HUDEP-2 (cell line): ENCODE measurements at regions not wholly inside any gene's neighbourhood (a gene's known extent, or its start where the extent isn't known, plus 50 kb on each side); places are given as distances from the start of the nearest gene placed in this dataset.

ENCODE experiments used
- DNase-seq, 76 experiments: peaks; one replicate each; lab custom pipeline; 2025; ENCODE audit not compliant: unreplicated experiment in 76 of 76; lab: John Stamatoyannopoulos, UW

DNA sequence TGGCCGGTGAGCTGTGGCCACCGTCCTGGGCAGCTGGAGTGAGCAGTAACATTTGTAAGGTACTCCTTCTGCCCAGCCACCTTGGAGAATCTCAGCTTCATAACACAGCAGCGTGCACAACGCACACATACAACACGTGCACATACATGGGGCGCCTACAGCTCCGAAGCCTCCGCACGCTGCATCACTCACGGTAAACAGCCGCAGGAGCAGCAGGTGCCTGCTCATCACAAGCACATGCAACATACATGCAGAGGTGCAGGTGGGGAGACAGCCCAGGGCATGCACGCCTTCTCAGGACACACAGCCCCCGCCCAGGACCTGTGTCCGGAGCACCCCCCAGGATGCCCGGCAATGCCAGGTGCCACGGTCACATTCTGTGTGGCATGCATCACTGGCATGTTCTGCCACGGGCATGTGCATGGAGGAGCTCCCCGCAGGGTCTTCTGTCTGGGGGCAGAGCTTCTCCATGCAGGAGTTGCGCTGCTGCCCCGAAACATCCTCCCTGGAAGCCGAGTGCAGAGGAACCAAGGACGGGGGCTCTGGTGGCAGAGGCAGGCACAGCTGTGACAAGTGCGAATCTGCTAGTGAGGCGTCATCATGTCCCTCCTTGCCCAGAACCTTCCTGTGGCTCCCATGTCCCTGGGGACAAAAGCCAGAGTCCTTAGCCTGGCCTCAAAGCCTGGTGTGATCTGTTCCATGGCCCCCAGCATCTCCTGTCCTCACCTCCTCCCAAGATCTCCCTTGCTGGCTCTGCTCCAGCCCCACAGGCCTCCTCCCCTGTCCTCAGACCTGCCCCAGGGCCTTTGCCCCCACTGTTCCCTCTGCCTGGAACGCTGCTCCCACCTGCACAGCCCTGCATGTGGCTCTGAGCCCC, 184.0 kb upstream of the GSE1 start:
- no peak for DNase-seq

DNA sequence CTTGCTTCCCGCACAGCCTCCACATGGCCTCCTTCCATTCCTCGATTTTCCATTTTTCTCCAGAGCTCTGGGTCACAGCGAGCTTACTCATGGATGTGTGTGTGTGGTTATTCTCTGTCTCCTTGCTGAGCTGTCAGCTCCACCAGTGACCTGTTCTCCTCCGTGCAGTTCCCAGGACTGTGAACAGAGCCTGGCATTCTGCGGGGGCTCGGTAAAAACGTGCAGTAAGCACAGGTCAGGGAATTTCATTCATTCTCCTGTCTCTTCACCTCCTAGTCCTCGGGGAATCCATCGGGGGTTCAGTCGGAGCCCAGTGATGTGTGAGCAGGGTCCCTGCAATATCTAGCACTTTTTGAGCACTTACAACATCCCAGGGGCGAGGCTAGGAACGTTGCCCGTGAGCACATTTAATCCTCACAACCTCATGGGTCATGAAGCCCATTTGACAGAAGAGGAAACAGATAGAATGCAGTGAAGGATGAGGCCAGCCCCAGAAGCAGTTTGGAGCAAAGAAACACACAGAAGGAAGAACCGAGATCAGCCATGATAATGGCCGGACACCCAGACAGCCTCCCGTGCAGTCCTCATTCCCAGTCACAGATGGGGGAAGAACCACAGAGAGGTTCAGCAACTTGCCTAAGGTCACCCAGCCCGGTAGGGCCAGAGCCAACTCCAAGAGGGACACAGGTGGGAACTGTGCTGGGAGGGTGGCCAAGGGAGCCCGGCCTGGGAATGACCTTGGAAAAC, 183.2 kb upstream of the GSE1 start:
- DNase-seq = no peak

DNA sequence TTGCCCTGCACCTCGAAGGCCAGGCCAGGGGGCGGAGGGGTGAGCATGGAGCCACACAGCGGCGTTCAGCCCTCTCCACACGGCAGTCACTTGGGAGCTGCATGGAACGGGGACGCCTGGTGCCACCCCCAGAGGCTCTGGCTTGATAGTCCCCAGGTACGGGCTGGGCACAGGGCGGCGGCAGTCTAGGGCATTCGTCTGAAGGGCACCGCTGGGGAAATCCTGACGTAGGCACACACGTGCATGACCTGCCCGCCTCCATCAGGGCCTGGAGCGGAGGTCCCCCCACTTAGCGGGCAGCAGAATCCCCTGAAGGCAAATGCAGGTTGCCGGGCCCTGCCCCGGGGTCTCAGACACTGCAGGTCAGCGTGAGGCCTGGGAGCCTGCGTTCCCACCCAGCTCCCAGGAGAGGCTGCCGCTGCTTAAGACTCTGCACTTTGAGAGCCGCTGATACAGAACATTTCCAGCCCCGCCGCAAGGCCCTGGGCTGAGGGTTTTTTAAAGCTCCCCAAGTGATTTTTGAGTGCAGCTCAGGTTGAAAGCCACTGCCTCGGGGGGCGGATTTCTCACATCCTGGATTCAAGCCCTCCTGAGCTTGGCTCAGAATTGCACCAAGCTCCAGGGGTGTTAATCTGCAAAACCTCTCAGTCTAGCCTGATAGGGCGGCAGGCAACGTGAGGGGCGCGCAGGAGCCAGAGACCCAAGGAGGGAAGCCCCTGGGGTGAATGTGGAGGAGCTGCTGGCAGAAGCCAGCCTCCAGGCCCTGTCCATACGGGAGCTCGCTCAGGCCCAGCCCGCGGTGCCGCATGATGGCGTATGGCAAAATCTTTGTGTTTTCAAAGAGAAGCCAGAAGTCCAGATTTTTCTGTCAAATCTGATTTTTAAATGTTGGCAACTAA, 182.3 kb upstream of the GSE1 start:
- no peak for DNase-seq

DNA sequence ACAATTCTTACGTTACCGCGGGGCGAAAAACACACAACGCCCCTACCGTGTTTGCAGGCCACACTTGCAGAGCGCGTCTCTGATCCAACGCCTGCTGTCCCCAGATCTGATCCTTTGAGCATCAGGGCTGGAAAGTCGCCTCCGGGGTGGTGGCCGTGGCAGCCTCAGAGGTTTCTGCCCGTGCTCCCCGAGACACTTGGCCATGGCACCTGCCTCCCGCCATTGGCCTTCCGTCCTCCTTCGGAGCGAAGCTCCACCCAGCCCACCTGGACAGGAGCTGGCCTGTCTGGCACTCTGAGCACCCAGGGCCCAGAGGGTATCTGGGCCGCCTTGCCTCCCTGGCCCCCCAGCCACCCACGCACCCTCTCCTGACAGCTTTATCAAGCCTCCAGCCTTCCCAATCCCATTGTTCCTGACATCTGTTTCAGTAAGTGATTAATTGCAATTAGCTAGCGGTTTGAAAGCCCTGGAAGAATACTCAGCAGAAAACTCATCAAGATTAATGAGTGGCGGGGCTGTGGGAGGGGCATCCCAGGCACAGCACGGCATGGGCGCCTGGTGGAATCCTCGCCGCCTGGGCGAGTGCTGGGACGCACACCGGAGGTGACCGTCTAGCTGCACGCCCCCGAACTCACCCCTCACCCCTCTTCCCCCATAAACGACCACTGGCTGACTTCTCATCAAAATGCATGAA, 181.5 kb upstream of the GSE1 start:
- DNase-seq = no peak

DNA sequence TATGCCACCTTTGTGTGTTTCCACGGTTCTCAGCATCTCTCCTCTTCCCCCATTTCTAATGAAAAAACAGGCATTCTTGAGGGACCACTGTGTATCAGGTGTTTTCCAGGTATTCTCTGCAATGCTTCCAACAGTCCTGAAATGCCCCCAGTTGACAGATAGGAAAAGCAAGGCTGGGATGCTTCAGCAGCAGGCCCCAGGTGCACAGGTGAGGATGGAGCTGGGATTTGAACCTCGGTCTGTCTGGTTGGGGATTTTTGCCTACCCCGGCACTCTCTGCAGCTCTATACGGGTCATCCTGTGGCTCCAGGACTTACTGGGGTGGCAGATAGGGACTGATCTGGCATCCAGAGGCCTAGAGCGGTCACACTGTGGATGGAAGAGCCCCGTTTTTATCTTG, 180.5 kb upstream of the GSE1 start:
- DNase-seq = no peak

DNA sequence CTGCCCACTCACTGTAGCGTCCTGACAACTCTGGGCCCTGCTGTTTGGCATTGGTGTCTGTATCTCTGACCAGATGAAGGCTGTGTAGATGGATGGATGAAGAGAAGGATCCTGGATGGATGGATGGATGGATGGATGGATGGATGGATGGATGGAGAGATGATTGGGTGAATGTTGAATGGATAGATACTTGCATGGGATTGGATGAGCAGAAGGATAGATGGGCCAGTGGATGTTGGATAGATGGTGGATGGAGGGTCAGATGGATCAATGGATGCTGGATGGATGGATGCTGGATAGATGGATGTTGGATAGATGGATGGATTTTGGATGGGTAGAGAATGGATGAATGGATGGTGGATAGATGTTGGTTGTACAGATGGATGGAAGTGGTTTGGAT, 179.6 kb upstream of the GSE1 start:
- no peak for DNase-seq

DNA sequence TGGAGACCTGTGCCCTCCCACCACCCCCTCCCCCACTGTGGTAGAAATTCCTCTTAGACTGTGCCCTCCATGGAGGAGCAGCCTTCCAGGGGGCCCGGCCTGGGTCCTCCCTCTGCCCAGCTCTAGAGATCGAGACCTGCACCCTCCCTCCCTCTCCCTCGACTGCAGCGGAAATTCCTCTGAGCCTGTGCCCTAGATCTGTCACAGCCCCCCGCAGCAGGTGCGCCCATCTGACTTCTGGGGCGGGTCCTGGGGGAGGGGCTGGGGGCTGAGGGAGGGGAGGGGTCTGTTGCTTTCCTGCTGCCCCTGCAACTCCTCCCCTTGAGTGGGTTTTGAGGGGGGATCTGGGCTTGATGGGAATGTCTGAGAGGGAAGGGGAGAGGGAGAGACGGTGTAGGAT, 177.8 kb upstream of the GSE1 start:
- no peak for DNase-seq

DNA sequence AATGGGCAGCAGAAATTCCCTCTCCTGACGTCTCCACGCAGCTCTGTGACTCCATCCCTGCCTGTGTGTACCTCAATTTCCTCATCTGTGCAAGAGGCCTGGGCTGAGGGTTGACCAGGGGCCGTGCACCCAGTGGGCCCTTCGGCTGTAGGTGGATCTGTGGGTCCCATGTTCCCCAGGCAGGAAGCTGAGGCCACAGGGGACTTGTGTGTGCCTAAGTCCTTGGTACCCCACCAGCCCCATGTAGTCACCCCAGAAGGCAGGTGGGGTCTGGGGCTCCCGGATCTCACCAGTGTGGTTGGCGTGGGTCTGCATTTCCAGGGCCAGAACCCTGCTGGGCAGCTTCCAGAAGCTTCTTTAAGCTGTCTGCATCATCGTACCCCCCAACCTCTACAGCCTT, 177.4 kb upstream of the GSE1 start:
- DNase-seq = no peak

DNA sequence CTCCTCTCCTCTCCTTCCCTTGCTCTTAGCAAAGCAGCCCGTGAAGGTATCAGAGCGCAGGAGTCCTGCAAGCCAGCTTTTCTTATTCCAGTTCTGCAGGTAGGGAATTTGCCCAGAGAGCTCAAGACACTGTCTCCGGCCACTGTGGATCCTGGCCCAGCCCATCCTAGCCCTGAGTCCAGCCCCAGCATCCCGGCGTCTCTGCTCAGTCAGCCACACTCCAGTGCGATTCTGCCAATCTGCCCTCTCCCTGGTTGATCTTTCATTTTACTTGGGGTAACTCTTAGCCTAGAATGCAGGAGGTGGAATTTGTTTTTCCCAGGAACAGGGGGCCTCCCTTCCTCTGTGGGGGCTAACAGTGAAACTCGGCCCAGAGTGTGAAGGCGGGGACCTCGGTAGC, 176.9 kb upstream of the GSE1 start:
- DNase-seq = peak in 2 of 76 experiments; percentile 40 to 52

DNA sequence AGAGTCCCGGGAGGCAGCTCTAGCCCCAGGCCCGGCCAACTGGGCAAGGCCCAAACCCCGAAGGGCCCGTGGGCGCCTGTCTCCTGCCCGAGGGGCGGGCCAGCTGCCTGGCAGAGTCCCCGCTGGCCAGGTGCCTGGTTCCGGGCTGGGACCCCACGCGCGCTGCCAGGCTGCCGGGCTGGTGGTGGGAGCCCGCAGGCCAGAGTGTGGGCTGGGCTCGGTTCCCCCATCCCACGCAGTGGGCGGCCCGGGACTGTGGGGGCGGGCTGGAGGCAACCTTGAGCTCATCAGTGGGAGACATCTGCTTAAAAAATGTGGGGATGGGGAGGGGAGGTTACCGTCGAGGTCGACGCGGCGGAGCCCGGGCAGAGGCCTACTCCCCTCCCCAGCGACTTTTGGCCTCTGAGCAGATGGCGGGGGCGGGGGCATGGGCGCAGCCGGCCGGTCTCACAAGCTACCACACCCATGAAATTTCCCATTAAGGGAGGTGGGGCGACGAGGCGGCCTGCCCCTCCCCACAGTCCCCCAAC, 176.4 kb upstream of the GSE1 start:
- peak in 67 of 76 experiments; percentile 17 to 92 (median 70) for DNase-seq

DNA sequence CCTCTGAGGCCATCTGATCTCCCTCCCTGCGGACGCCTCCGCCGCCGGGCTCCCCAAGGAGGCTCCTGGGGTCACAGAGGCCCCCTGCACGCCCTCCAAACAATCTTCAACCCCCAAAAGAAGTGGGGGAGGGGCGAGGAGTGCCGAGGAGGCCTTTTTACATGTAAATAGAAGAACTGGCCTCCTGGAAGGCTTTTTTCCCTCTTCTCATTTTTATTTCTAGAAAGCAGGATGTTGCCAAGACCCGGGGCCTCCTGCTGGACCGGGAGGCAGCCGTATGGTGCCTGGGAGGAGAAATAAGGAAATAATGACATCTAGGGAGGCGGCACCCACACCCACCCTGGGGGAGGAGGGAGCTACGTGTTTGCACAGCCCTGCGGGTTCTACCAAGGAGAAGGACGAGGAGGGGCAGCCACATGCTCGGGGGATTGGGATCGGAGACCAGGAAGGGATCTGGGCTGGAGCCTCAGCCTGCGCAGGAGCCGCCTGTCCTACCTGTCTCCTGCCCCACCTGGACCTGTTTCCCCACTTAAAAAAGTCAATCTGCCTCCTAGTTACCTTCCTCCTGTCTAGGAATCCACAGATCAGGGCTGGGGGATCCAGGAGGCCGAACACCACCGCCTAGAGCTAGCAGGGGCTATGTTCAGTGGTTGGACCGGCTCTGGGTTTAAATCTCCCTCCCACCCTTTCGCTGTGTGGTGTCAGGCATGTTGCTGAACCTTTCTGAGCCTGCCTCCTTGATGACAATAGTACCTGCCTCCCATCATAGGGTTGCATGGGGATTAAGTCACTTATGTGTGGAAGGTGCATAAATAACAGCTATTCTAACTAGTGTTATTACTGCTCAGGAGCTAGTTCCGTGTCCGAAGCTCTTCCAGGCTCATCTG, 175.7 kb upstream of the GSE1 start:
- DNase-seq = peak in 33 of 76 experiments; percentile 10 to 60 (median 44)

DNA sequence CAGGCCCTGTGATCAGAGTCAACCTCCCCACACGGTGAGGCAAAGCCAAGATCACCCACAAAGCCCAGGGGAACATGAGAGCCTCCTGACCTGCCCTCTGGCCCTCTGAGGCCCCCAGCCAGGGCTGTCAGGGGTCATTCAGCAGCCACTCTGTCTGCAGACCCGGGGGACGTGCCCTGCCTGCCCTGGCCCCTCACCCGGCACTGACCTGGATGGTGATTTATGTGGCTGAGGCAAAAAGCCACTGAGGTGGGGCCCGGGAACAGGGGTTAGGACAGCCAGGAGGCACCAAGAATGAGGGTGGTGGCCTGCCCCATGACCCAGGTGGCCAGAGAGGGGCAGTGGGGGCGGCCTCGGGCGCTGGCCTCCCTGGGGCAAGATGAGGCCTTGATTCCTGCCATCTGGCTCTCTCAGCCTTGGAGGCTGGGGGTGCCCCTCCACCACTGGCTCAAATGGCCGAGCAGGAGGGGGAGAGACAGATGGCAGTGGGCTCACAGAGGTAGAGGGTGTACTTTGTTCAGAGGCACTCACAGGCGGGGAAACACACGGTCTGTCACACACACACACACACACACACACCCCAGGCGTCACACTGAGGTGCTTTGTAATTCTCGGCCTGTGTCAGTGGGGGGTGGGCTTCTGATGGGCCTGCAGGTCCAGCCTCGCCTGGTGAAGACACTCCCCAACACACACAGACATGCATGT, 174.0 kb upstream of the GSE1 start:
- no peak for DNase-seq

DNA sequence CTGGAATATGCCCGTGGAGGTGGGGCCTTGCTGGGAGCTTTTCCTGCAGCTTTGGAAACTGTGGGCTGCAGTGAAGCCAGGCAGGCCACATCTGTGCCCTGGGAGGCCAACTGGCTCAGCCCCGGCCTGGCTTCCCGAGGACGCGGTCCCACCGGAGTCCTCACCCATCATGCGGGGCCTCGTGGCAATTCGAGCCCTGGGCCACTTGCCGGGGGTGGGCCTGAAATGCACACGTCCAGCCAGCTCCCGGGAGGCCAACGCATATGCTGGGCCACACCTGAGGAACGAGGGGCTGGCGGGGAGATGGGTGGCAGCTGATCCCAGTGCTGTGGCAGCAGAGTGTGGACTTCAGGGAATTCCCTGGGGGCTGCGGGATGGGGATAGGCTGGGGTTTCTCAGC, 172.4 kb upstream of the GSE1 start:
- no peak for DNase-seq

DNA sequence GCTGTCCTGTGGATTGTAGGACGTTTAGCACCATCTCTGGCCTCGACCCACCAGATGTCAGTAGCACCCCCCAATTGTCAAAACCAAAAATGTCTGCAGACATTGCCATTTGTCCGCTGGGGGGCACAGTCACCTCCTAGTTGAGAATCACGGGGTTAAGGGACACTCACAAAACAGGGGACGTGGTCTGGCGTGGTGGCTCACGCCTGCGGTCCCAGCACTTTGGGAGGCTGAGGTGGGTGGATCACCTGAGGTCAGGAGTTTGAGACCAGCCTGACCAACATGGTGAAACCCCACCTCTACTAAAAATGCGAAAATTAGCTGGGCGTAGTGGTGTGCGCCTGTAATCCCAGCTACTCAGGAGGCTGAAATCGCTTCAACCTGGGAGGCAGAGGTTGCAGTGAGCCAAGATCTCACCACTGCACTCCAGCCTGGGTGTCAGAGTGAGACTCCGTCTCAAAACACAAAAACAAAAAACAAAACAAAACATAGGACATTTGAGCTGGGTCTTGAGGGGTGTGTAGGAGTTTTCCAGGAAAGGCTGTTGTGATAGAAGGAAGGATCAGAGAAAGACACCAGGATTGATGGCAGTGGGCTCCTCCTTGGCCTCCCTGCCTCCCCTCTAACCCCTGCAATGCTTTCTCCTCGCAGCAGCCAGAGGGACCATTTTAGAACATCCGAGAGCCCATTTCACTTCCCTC, 171.8 kb upstream of the GSE1 start:
- DNase-seq = peak in 65 of 76 experiments; percentile 10 to 75 (median 50)

DNA sequence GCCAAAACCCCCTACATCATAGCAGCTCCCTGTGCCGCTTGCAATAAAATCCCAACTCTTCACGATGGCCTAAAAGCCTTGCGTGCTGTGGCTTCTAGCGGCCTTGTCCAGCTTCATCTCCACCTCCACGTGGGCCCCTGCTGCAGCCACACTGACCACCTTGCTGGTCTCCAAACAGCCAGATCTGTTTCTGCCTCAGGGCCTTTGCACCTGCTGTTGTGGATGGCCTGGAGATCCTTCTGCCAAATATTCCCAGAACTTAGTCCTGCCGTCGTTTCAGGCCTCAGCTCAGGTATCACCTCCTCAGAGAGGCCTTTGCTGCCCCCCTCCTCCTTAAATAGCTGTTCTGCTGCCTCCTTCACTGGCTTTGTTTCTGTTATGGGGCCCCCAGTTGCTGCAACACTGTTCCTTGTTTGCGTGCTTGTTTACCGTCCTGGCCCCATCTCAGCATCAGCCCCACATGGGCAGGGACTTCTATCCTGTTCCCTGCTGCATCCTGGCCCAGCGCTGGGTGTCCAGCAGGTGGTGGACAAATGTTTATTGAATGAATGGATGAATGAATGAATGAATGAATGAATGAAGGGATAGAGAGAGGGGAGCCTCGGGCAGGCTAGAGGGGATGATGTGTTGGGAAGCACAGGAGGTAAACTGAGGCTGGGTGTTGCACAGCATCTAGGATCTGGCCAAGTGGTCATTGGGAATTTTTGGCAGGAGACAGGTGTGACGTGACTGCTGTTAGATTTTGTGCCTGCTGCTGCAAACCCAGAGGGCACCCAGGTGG, 171.0 kb upstream of the GSE1 start:
- DNase-seq = no peak

DNA sequence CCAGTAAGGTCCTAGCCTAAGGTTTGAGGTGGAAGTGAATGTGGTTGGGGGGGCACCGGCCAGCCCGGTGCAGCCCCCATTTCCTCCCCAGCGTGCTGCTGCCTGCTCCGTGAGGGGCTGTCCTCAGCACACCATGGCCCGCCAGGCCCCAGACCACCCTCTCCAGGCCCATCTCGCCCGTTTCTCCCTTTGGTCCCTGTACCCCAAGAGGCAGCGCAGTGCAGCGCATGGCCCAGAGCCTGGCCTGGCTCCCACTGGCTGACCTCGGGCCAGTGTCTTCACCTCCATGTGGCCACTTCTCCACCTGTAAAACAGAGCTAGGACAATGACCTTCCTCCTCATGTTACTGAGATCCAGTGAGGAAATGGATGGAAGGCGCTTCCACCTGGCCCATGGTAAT, 170.0 kb upstream of the GSE1 start:
- DNase-seq = no peak

DNA sequence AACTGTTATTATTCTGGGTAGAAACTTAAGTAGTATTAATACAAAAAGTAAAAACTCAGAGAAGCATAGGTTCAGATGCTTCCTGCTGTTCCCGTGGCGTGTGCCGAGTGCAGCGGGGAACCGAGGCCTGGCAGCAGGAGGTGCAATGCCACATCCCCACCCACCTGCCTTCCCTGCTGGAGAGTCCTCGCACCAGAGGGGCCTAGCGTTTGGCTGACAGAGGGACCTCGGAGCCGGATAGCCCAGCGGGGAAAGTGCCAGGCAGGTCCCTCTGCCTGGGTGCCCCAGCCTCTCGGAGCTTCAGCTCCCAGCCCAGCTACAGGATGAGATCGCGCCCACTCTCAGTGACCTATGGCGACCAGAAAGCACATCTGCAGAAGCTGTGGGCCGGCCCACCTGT, 169.6 kb upstream of the GSE1 start:
- no peak for DNase-seq
